Fibroblast of lung (primary cell): ENCODE measurements at regions not wholly inside any gene's neighbourhood (a gene's known extent, or its start where the extent isn't known, plus 50 kb on each side); places are given as distances from the start of the nearest gene placed in this dataset.
"Not testable (repeated sequence)": the region's sequence is repeated elsewhere in the genome, so short reads cannot be mapped to it uniquely, and the experiment has no call there.

Experiments used
- DNase-seq, 2 donors: peaks; one replicate each; pipeline versions ENCODE4 v3.0.0 to v3.0.0-alpha.2; 2010; ENCODE audit warnings: low read depth in 2 of 2
- H2AFZ ChIP-seq: 2 replicates; pipeline ENCODE4 v1.5.1; 2012; ENCODE audit warnings: low read length, control low read depth, inconsistent platforms
- H3K27ac ChIP-seq: 2 replicates; pipeline ENCODE4 v1.5.1; 2011; ENCODE audit warnings: low read length, control low read depth; ENCODE audit not compliant: insufficient read depth
- H3K27me3 ChIP-seq: 2 replicates; pipeline ENCODE4 v1.5.1; 2011; ENCODE audit warnings: mild to moderate bottlenecking, low read length; ENCODE audit not compliant: control insufficient read depth, insufficient read depth
- H3K36me3 ChIP-seq: 2 replicates; pipeline ENCODE4 v1.5.1; 2011; ENCODE audit warnings: low read length; ENCODE audit not compliant: control insufficient read depth, insufficient read depth
- H3K4me1 ChIP-seq: 2 replicates; pipeline ENCODE4 v1.5.1; 2011; ENCODE audit warnings: low read length; ENCODE audit not compliant: control insufficient read depth, insufficient read depth; ENCODE audit errors: extremely low read depth
- H3K4me2 ChIP-seq: 2 replicates; pipeline ENCODE4 v1.5.1; 2011; ENCODE audit warnings: low read length, control low read depth; ENCODE audit not compliant: insufficient read depth; ENCODE audit errors: extremely low read depth
- H3K4me3 ChIP-seq, 4 experiments: fragments of 200-600 bp in 1 of 4; sonication (generic) in 1 of 4; replicated peaks in 1 of 4; 2 replicates each; pipeline ENCODE4 v1.5.1; 2011 to 2016; ENCODE audit warnings: low read length in 4 of 4, low read depth in 3 of 4, mild to moderate bottlenecking in 3 of 4, control low read depth in 2 of 4, inconsistent platforms in 1 of 4, mixed read lengths in 1 of 4; ENCODE audit not compliant: insufficient read depth in 1 of 4; ENCODE audit errors: control extremely low read depth in 1 of 4
- H3K79me2 ChIP-seq: 2 replicates; pipeline ENCODE4 v1.5.1; 2012; ENCODE audit warnings: mild to moderate bottlenecking, low read length, inconsistent platforms; ENCODE audit not compliant: control insufficient read depth, insufficient read depth
- H3K9ac ChIP-seq: 2 replicates; pipeline ENCODE4 v1.5.1; 2011; ENCODE audit warnings: mild to moderate bottlenecking, low read length, control low read depth; ENCODE audit not compliant: insufficient read depth
- H3K9me3 ChIP-seq: 2 replicates; pipeline ENCODE4 v1.5.1; 2012; ENCODE audit warnings: low read depth, low read length; ENCODE audit not compliant: control insufficient read depth, insufficient read depth
- H4K20me1 ChIP-seq: 2 replicates; pipeline ENCODE4 v1.5.1; 2011; ENCODE audit warnings: low read length; ENCODE audit not compliant: control insufficient read depth, insufficient read depth; ENCODE audit errors: extremely low read depth
- CTCF ChIP-seq, 2 donors: IDR thresholded peaks in 1 of 2; conservative IDR thresholded peaks in 1 of 2; 1 replicate in 1 of 2; 2 replicates in 1 of 2; pipeline ENCODE4 v1.5.1; 2011 to 2012; ENCODE audit warnings: low read length in 2 of 2, control low read depth in 1 of 2, inconsistent platforms in 1 of 2, low read depth in 1 of 2, mild to moderate bottlenecking in 1 of 2
- EZH2 ChIP-seq: IDR thresholded peaks from 2 replicates; pipeline ENCODE4 v1.5.1; 2012; ENCODE audit warnings: low read length, control low read depth, mild to moderate bottlenecking; ENCODE audit errors: missing control alignments

- DNase-seq, result no peak
Measured at GRCh38 chr4:38297061-38297460, 336.9 kb downstream of the PTTG2 start.

GRCh38 chr4:38298868-38299713, 338.9 kb downstream of the PTTG2 start:
- Histone ChIP-seq H3K79me2 (no peaks in the 10 kb centered on the region), H3K27ac (no peak overlapping the region), H3K36me3 (no peaks in the 10 kb centered on the region), H3K4me2 (no peak overlapping the region), H3K4me1 (no peaks in the 10 kb centered on the region), H3K4me3 (no peak overlapping the region), H2AFZ (no peak overlapping the region), H3K9ac (no peak overlapping the region), H4K20me1 (no peaks in the 10 kb centered on the region), H3K9me3 (no peaks in the 10 kb centered on the region), H3K27me3 (no peaks in the 10 kb centered on the region)
- TF ChIP-seq EZH2, result no peak
- no peak for TF ChIP-seq CTCF (conservative IDR thresholded peaks at IDR 0.05 in 1 of 2, IDR thresholded peaks at IDR 0.05 in 1 of 2; ENCODE audit: low read depth in 1 of 2, low read length in 2 of 2)
- DNase-seq, result no peak

More at GRCh38 chr4:38297061-38297460, 336.9 kb downstream of the PTTG2 start:
- TF ChIP-seq CTCF (conservative IDR thresholded peaks at IDR 0.05 in 1 of 2, IDR thresholded peaks at IDR 0.05 in 1 of 2; ENCODE audit: low read depth in 1 of 2, low read length in 2 of 2), result no peak
- no peak for TF ChIP-seq EZH2
- no peak overlapping the region for H3K4me2 ChIP-seq
- no peaks in the 10 kb centered on the region for H3K36me3 ChIP-seq
- no peak overlapping the region for H3K9ac ChIP-seq
- no peak overlapping the region for H2AFZ ChIP-seq
- H3K4me1 ChIP-seq, result no peaks in the 10 kb centered on the region
- H3K27ac ChIP-seq, result no peak overlapping the region
- H3K9me3 ChIP-seq, result no peaks in the 10 kb centered on the region
- no peaks in the 10 kb centered on the region for H3K27me3 ChIP-seq
- no peaks in the 10 kb centered on the region for H3K79me2 ChIP-seq
- no peak overlapping the region for H3K4me3 ChIP-seq
- H4K20me1 ChIP-seq, result no peaks in the 10 kb centered on the region

GRCh38 chr4:38302910-38303309, 342.7 kb downstream of the PTTG2 start:
- no peaks in the 10 kb centered on the region for H3K79me2 ChIP-seq
- no peaks in the 10 kb centered on the region for H3K9me3 ChIP-seq
- no peak overlapping the region for H2AFZ ChIP-seq
- H3K4me1 ChIP-seq, result no peaks in the 10 kb centered on the region
- no peaks in the 10 kb centered on the region for H4K20me1 ChIP-seq
- H3K4me3 ChIP-seq, result no peak overlapping the region
- no peak overlapping the region for H3K4me2 ChIP-seq
- H3K9ac ChIP-seq, result no peak overlapping the region
- no peaks in the 10 kb centered on the region for H3K36me3 ChIP-seq
- no peak overlapping the region for H3K27ac ChIP-seq
- DNase-seq, result no peak
- TF ChIP-seq CTCF (conservative IDR thresholded peaks at IDR 0.05 in 1 of 2, IDR thresholded peaks at IDR 0.05 in 1 of 2; ENCODE audit: low read depth in 1 of 2, low read length in 2 of 2), result no peak
- no peak for TF ChIP-seq EZH2
- no peaks in the 10 kb centered on the region for H3K27me3 ChIP-seq

- H3K27ac ChIP-seq, H3K79me2 ChIP-seq, H3K4me2 ChIP-seq, H3K4me1 ChIP-seq, H3K4me3 ChIP-seq, H2AFZ ChIP-seq, H3K9me3 ChIP-seq, DNase-seq, H3K9ac ChIP-seq, H3K36me3 ChIP-seq, H3K27me3 ChIP-seq, H4K20me1 ChIP-seq: not testable (repeated sequence)
Measured at GRCh38 chr4:38304460-38304859, 344.3 kb downstream of the PTTG2 start.
